ENCODE measurements at regions not wholly inside any gene's neighbourhood (a gene's known extent, or its start where the extent isn't known, plus 50 kb on each side); places are given as distances from the start of the nearest gene placed in this dataset.
"Not testable (repeated sequence)": the region's sequence is repeated elsewhere in the genome, so short reads cannot be mapped to it uniquely, and the experiment has no call there.

GRCh38 chr17:26936645-26937044 lies 357.3 kb upstream of the WSB1 start:
- not testable (repeated sequence) for H3K4me1 Mint-ChIP-seq; H3K4me3 ChIP-seq; H3K9ac ChIP-seq; DNase-seq (ENCODE audit: low spot score); H3K36me3 ChIP-seq; H3K27ac Mint-ChIP-seq; H3K27me3 Mint-ChIP-seq (ENCODE audit: insufficient read depth, low read depth); H3K27me3 ChIP-seq; H3K36me3 Mint-ChIP-seq; H3K79me2 ChIP-seq (ENCODE audit: low read depth); H2AFZ ChIP-seq (replicated peaks); H3F3A ChIP-seq (ENCODE audit: low read depth); H3K4me1 ChIP-seq; H3K4me3 Mint-ChIP-seq; H3K27ac ChIP-seq; H3K4me2 ChIP-seq; H3K9me3 Mint-ChIP-seq; H4K20me1 ChIP-seq (ENCODE audit: low read depth)
- H3K9me3 ChIP-seq (ENCODE audit: low read depth): peaks cover 10% of the 10 kb centered on the region

GRCh38 chr17:26937750-26938322 lies 356.1 kb upstream of the WSB1 start:
- H3K4me1 Mint-ChIP-seq; H3F3A ChIP-seq (ENCODE audit: low read depth); H3K36me3 Mint-ChIP-seq; H3K4me2 ChIP-seq; H3K27ac Mint-ChIP-seq; H2AFZ ChIP-seq (replicated peaks); H3K4me1 ChIP-seq; H3K4me3 Mint-ChIP-seq; H3K9me3 Mint-ChIP-seq; H3K27ac ChIP-seq; H3K27me3 Mint-ChIP-seq (ENCODE audit: insufficient read depth, low read depth); H3K4me3 ChIP-seq; H3K36me3 ChIP-seq; H4K20me1 ChIP-seq (ENCODE audit: low read depth); DNase-seq (ENCODE audit: low spot score); H3K79me2 ChIP-seq (ENCODE audit: low read depth); H3K27me3 ChIP-seq; H3K9ac ChIP-seq: not testable (repeated sequence)
- peaks cover 10% of the 10 kb centered on the region for H3K9me3 ChIP-seq (ENCODE audit: low read depth)

- H3K36me3 Mint-ChIP-seq; H3K79me2 ChIP-seq (ENCODE audit: low read depth); H3F3A ChIP-seq (ENCODE audit: low read depth); H3K4me1 Mint-ChIP-seq; H3K27me3 Mint-ChIP-seq (ENCODE audit: insufficient read depth, low read depth); H3K4me1 ChIP-seq; H3K27ac ChIP-seq; H3K36me3 ChIP-seq; H3K4me2 ChIP-seq; H2AFZ ChIP-seq (replicated peaks); H3K9me3 Mint-ChIP-seq; DNase-seq (ENCODE audit: low spot score); H3K4me3 ChIP-seq; H4K20me1 ChIP-seq (ENCODE audit: low read depth); H3K9ac ChIP-seq; H3K4me3 Mint-ChIP-seq; H3K27ac Mint-ChIP-seq; H3K27me3 ChIP-seq: not testable (repeated sequence)
- H3K9me3 ChIP-seq (ENCODE audit: low read depth): peaks cover 19% of the 10 kb centered on the region
Observed at GRCh38 chr17:26939755-26940154, 354.2 kb upstream of the WSB1 start.

GRCh38 chr17:26940587-26940986 lies 353.3 kb upstream of the WSB1 start:
- not testable (repeated sequence) for H3K27ac Mint-ChIP-seq; H3K4me3 ChIP-seq; H3K79me2 ChIP-seq (ENCODE audit: low read depth); H2AFZ ChIP-seq (replicated peaks); H3K36me3 ChIP-seq; H3K9me3 Mint-ChIP-seq; H3K27me3 ChIP-seq; H3K4me1 ChIP-seq; H3K4me3 Mint-ChIP-seq; H3K9ac ChIP-seq; H3K27me3 Mint-ChIP-seq (ENCODE audit: insufficient read depth, low read depth); H3K4me1 Mint-ChIP-seq; H3K36me3 Mint-ChIP-seq; H4K20me1 ChIP-seq (ENCODE audit: low read depth); DNase-seq (ENCODE audit: low spot score); H3K27ac ChIP-seq; H3F3A ChIP-seq (ENCODE audit: low read depth); H3K4me2 ChIP-seq
- H3K9me3 ChIP-seq (ENCODE audit: low read depth): peaks cover 19% of the 10 kb centered on the region

GRCh38 chr17:26962255-26963162 lies 331.4 kb upstream of the WSB1 start:
- no peak overlapping the region for H2AFZ ChIP-seq (replicated peaks)
- H3F3A ChIP-seq (ENCODE audit: low read depth): no peaks in the 10 kb centered on the region
- H3K27ac ChIP-seq: no peak overlapping the region
- no peaks in the 10 kb centered on the region for H3K4me1 Mint-ChIP-seq
- H3K4me3 ChIP-seq: no peak overlapping the region
- no peaks in the 10 kb centered on the region for H3K36me3 Mint-ChIP-seq
- peaks cover 17% of the 10 kb centered on the region for H3K9me3 Mint-ChIP-seq
- H3K27me3 ChIP-seq: no peaks in the 10 kb centered on the region
- no peaks in the 10 kb centered on the region for H4K20me1 ChIP-seq (ENCODE audit: low read depth)
- H3K36me3 ChIP-seq: no peaks in the 10 kb centered on the region
- no peak overlapping the region for H3K27ac Mint-ChIP-seq
- peak overlapping the region; percentile 14 for H3K4me3 Mint-ChIP-seq
- no peak overlapping the region for H3K9ac ChIP-seq
- peak; percentile 15 for DNase-seq (ENCODE audit: low spot score)
- no peaks in the 10 kb centered on the region for H3K4me1 ChIP-seq
- H3K79me2 ChIP-seq (ENCODE audit: low read depth): no peaks in the 10 kb centered on the region
- H3K9me3 ChIP-seq (ENCODE audit: low read depth): peaks cover 27% of the 10 kb centered on the region
- H3K27me3 Mint-ChIP-seq (ENCODE audit: insufficient read depth, low read depth): no peaks in the 10 kb centered on the region
- TF ChIP-seq EZH2phosphoT487 (IDR thresholded peaks at IDR 0.05): no peak
- no peak for TF ChIP-seq EZH2 (IDR thresholded peaks at IDR 0.05)
- TF ChIP-seq CTCF (IDR thresholded peaks at IDR 0.05): no peak
- no peak overlapping the region for H3K4me2 ChIP-seq

Data from neural progenitor cell (in vitro differentiated cells).